ENCODE measurements at regions not wholly inside any gene's neighbourhood (a gene's known extent, or its start where the extent isn't known, plus 50 kb on each side); places are given as distances from the start of the nearest gene placed in this dataset.

DNA sequence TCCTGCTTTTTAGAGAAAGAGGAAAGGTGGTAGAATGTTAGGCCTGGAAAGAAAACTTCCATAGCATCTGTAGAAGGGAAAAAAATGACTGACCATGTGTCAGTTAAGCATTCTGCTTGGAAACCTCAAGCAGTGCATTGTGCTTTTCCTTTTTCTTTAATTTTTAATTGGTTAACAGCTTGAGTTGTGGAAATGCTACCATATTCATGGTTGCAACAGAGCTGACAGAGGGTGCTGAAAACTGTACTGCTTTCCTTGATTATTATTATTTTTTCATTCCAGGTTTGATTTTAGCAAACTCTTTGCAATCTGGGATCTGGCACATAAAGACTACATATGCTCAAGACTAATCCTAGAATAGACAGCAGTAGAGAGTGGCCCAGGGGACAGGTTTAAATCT, 404.5 kb downstream of the EPHA4 start:
- Histone ChIP-seq H3K27ac (ENCODE audit: low read depth, low read length, severe bottlenecking) (no peak overlapping the region), H3K4me1 (ENCODE audit: control insufficient read depth, insufficient read depth, low read length, poor library complexity, severe bottlenecking) (no peaks in the 10 kb centered on the region), H3K36me3 (ENCODE audit: control insufficient read depth, insufficient read depth, low read length) (no peaks in the 10 kb centered on the region), H3K4me3 (ENCODE audit: extremely low read depth, insufficient read depth, low read length, poor library complexity, severe bottlenecking) (no peak overlapping the region), H3K9me3 (ENCODE audit: control insufficient read depth, low read length) (no peaks in the 10 kb centered on the region)

DNA sequence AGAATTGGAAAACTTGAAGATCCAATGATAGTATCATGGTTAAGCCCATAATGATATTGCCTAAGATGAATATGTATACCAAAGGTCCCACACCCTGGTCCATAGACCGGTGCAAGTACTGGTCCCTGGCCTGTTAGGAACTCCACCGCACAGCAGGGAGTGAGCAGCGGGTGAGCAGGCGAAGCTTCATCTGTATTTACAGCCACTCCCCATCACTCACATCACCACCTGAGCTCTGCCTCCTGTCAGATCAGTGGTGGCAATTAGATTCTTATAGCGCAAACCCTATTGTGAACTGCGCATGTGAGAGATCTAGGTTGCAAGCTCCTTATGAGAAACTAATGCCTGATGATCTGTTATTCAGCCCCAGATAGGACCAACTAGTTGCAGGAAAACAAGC, 402.4 kb downstream of the EPHA4 start:
- H3K9me3 ChIP-seq (ENCODE audit: control insufficient read depth, low read length) = no peaks in the 10 kb centered on the region
- no peak overlapping the region for H3K27ac ChIP-seq (ENCODE audit: low read depth, low read length, severe bottlenecking)
- WGBS, 2 experiments (ENCODE audit: insufficient coverage in 2 of 2) = 84 to 90% methylated on average over 2 to 4 of the region's 6 CpGs

DNA sequence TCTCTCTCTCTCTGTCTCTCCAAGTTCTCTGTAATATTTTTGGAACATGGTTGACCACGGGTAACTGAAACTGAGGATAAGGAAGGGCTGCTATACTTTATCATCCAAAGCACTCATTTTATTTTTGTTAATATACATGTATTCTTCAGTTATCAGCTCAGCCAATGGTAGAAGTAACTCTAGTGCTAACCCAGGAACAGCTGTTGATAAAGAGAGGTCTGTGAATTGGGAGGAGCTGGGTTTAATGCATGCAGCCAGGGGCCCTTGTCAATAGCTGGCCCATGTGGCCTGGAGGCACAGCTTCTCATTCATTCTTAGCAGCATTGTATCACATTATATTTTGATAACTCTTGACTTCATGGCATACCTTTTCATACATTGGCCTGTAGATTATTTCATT, 401.6 kb downstream of the EPHA4 start:
- Histone ChIP-seq H3K36me3 (ENCODE audit: control insufficient read depth, insufficient read depth, low read length) (no peaks in the 10 kb centered on the region), H3K4me3 (ENCODE audit: extremely low read depth, insufficient read depth, low read length, poor library complexity, severe bottlenecking) (no peak overlapping the region), H3K27ac (ENCODE audit: low read depth, low read length, severe bottlenecking) (no peak overlapping the region), H3K4me1 (ENCODE audit: control insufficient read depth, insufficient read depth, low read length, poor library complexity, severe bottlenecking) (no peaks in the 10 kb centered on the region), H3K9me3 (ENCODE audit: control insufficient read depth, low read length) (no peaks in the 10 kb centered on the region)
- WGBS, 2 experiments (ENCODE audit: insufficient coverage in 2 of 2) = no CpG with 5 or more reads among the region's 1 CpG

More for the DNA sequence above, 402.4 kb downstream of the EPHA4 start:
- Histone ChIP-seq H3K36me3 (ENCODE audit: control insufficient read depth, insufficient read depth, low read length) (no peaks in the 10 kb centered on the region), H3K4me1 (ENCODE audit: control insufficient read depth, insufficient read depth, low read length, poor library complexity, severe bottlenecking) (no peaks in the 10 kb centered on the region), H3K4me3 (ENCODE audit: extremely low read depth, insufficient read depth, low read length, poor library complexity, severe bottlenecking) (no peak overlapping the region)

DNA sequence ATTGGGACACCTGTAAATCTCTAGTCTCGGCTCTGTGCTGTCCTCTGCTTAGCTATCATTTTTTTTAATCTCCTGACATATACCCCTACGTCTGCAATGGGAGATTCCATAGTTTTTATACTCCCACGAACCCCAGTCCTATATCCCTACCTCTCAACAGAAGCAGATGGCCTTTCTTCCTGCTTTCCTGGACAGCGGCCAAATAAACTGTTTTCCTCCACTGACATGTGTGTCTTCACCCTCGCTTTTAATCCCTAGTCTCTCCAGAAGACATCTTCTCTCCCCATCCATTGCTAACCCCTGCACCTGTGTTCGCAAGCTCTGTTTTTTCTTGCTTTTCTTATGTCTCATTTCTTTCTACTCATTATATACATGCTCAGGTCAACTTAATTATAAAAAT, 395.4 kb downstream of the EPHA4 start:
- H3K4me3 ChIP-seq (ENCODE audit: extremely low read depth, insufficient read depth, low read length, poor library complexity, severe bottlenecking) = no peak overlapping the region
- 84 to 90% methylated on average over 5 to 6 of the region's 6 CpGs for WGBS, 2 experiments (ENCODE audit: insufficient coverage in 2 of 2)
- H3K4me1 ChIP-seq (ENCODE audit: control insufficient read depth, insufficient read depth, low read length, poor library complexity, severe bottlenecking) = no peaks in the 10 kb centered on the region
- H3K27ac ChIP-seq (ENCODE audit: low read depth, low read length, severe bottlenecking) = no peak overlapping the region
- H3K36me3 ChIP-seq (ENCODE audit: control insufficient read depth, insufficient read depth, low read length) = no peaks in the 10 kb centered on the region
- no peaks in the 10 kb centered on the region for H3K9me3 ChIP-seq (ENCODE audit: control insufficient read depth, low read length)

DNA sequence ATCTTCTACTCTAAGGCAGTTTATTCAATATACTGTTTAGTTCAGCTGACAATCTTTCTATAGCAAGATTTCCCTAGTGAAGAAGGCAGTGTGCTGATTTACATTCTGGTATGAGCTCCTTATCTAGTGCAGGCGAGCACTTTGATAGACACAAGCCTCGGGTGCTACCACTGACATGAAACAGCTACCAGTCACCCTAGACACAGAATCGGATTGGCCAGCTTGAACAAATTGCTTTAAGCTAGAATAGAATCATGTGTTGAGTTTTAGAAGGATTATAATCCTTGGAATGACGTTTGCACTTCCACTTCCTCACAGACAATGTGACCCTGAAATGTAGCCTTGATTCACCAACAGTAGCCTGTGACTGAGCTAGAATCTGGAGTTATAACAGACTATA, 394.0 kb downstream of the EPHA4 start:
- no peaks in the 10 kb centered on the region for H3K36me3 ChIP-seq (ENCODE audit: control insufficient read depth, insufficient read depth, low read length)
- 38% methylated on average over 2 of the region's 4 CpGs; no CpG with 5 or more reads in 1 of the 2 experiments for WGBS, 2 experiments (ENCODE audit: insufficient coverage in 2 of 2)
- no peaks in the 10 kb centered on the region for H3K4me1 ChIP-seq (ENCODE audit: control insufficient read depth, insufficient read depth, low read length, poor library complexity, severe bottlenecking)
- H3K4me3 ChIP-seq (ENCODE audit: extremely low read depth, insufficient read depth, low read length, poor library complexity, severe bottlenecking) = no peak overlapping the region
- no peaks in the 10 kb centered on the region for H3K9me3 ChIP-seq (ENCODE audit: control insufficient read depth, low read length)
- H3K27ac ChIP-seq (ENCODE audit: low read depth, low read length, severe bottlenecking) = no peak overlapping the region

DNA sequence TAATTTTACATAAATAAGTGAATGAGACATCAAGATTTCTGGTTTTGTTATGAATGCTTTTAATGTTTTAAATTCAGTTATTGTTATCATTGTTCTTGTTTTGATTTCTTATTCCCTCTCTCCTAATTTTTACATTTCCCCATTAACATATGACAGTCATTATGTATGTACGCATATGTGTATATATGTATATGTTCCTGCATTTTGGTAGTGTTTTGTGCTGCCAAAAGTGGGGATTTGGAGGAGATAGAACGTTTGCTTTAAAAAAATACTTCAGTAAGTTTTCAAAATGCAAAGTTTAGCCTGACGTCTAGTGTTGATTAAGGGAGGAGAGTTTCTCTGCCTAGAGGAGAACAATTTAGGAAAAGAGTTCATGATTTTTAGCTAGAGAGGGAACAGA, 385.2 kb downstream of the EPHA4 start:
- no peak overlapping the region for H3K4me3 ChIP-seq (ENCODE audit: extremely low read depth, insufficient read depth, low read length, poor library complexity, severe bottlenecking)
- no peaks in the 10 kb centered on the region for H3K4me1 ChIP-seq (ENCODE audit: control insufficient read depth, insufficient read depth, low read length, poor library complexity, severe bottlenecking)
- H3K27ac ChIP-seq (ENCODE audit: low read depth, low read length, severe bottlenecking) = no peak overlapping the region
- no peaks in the 10 kb centered on the region for H3K9me3 ChIP-seq (ENCODE audit: control insufficient read depth, low read length)
- WGBS, 2 experiments (ENCODE audit: insufficient coverage in 2 of 2) = 51 to 69% methylated on average over 2 of the region's 3 CpGs
- no peaks in the 10 kb centered on the region for H3K36me3 ChIP-seq (ENCODE audit: control insufficient read depth, insufficient read depth, low read length)

DNA sequence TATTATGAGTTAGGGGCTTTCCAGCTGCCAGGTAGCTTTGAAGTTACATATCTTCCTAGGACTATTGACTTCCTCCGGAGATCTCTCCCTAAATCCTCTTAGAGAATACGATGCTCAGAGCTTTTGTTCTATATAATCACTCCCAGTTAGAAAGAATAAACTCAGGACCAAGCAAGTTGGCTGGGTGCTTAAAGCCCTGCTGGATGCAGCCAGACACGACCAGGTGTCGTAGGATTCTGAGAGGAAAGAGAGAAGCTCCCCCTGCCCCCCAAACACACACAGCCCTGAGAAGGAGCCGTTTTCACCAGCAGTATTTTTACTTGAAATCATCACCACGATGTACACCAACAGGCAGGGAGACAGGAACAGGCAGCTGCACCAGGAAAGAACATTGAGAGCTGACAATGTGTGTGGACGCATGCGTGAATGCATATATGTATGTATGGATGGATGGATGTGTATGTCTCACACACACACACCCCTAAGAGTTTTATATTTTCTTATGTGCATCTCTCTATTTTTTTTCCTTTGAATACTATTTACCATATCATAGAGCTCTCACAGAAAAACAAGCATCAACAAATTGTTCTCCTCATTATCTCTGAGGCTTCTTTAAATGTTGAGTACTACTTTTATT, 382.6 kb downstream of the EPHA4 start:
- 18 to 57% methylated on average over 2 to 3 of the region's 8 CpGs for WGBS, 2 experiments (ENCODE audit: insufficient coverage in 2 of 2)
- no peaks in the 10 kb centered on the region for H3K9me3 ChIP-seq (ENCODE audit: control insufficient read depth, low read length)
- H3K4me3 ChIP-seq (ENCODE audit: extremely low read depth, insufficient read depth, low read length, poor library complexity, severe bottlenecking) = no peak overlapping the region
- H3K36me3 ChIP-seq (ENCODE audit: control insufficient read depth, insufficient read depth, low read length) = no peaks in the 10 kb centered on the region
- no peaks in the 10 kb centered on the region for H3K4me1 ChIP-seq (ENCODE audit: control insufficient read depth, insufficient read depth, low read length, poor library complexity, severe bottlenecking)
- H3K27ac ChIP-seq (ENCODE audit: low read depth, low read length, severe bottlenecking) = no peak overlapping the region

DNA sequence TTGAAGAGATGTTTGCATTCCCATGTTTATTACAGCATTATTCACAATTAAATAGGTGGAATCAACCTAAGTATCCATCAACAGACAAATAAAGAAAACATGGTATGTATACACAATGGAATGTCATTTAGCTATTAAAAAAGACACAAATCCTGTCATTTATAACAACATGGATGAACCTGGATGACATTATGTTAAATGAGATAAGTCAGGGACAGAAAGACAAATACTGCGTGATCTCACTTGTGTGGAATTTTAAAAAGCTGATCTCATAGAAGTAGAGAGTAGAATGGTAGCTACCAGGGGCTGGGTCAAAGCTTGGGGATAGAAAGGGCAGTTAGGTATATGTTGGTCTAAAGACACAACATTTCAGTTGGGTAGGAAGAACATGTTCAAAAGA, 376.3 kb downstream of the EPHA4 start:
- Histone ChIP-seq H3K4me3 (ENCODE audit: extremely low read depth, insufficient read depth, low read length, poor library complexity, severe bottlenecking) (no peak overlapping the region), H3K27ac (ENCODE audit: low read depth, low read length, severe bottlenecking) (no peak overlapping the region), H3K4me1 (ENCODE audit: control insufficient read depth, insufficient read depth, low read length, poor library complexity, severe bottlenecking) (no peaks in the 10 kb centered on the region), H3K9me3 (ENCODE audit: control insufficient read depth, low read length) (no peaks in the 10 kb centered on the region), H3K36me3 (ENCODE audit: control insufficient read depth, insufficient read depth, low read length) (no peaks in the 10 kb centered on the region)
- WGBS, 2 experiments (ENCODE audit: insufficient coverage in 2 of 2) = 92 to 100% methylated on average over 1 of the region's 1 CpG

DNA sequence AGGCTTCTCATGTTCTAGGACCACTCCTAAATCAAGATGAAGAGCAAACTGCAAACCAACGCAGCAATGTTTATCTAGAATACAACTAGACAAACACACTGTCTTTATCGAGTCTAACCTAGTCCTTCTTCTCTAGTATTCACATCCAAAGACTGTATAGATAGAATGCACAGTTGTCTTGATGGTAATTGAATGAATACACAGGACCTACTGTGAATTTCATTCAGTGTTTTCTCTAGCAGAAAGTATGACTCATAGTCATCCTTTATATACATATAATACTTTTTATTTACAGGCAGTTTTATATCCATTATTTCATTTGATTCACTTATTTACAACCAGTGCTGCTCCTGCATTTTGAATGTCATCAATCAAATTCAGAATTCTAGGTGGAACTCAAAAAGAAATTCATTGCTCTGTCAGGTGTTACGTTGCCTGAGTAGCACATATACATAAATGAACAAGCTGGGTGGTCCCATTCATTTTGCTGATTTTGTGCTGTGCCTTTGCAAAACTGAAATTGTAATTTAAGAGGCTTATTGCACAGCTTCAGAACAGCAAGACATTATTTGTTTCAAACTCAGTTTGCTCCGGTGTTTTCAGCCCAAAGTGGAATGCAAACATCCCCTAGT, 374.8 kb downstream of the EPHA4 start:
- 80 to 86% methylated on average over 1 to 2 of the region's 4 CpGs for WGBS, 2 experiments (ENCODE audit: insufficient coverage in 2 of 2)
- H3K27ac ChIP-seq (ENCODE audit: low read depth, low read length, severe bottlenecking) = no peak overlapping the region
- H3K4me1 ChIP-seq (ENCODE audit: control insufficient read depth, insufficient read depth, low read length, poor library complexity, severe bottlenecking) = no peaks in the 10 kb centered on the region
- H3K4me3 ChIP-seq (ENCODE audit: extremely low read depth, insufficient read depth, low read length, poor library complexity, severe bottlenecking) = no peak overlapping the region
- H3K36me3 ChIP-seq (ENCODE audit: control insufficient read depth, insufficient read depth, low read length) = no peaks in the 10 kb centered on the region
- no peaks in the 10 kb centered on the region for H3K9me3 ChIP-seq (ENCODE audit: control insufficient read depth, low read length)

DNA sequence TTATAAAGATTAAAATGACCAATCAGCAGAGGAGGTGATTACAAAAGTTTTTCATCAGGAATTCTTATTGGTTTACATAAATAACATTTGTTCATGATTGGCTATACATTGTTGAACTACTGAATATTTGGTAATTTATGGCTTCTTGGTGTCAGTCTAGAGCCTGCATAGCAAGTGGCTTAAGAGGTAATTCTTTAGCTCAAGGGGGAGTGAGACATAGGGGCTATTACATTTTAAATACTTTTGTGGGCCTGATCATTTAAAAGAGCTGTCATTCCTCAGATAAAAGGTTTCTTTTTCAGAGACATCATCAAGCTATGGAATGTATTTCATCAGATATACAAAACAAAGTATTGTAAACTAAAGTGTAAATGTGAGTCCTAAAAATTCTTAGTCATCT, 373.8 kb downstream of the EPHA4 start:
- no peaks in the 10 kb centered on the region for H3K4me1 ChIP-seq (ENCODE audit: control insufficient read depth, insufficient read depth, low read length, poor library complexity, severe bottlenecking)
- H3K36me3 ChIP-seq (ENCODE audit: control insufficient read depth, insufficient read depth, low read length) = no peaks in the 10 kb centered on the region
- H3K4me3 ChIP-seq (ENCODE audit: extremely low read depth, insufficient read depth, low read length, poor library complexity, severe bottlenecking) = no peak overlapping the region
- no peak overlapping the region for H3K27ac ChIP-seq (ENCODE audit: low read depth, low read length, severe bottlenecking)
- no peaks in the 10 kb centered on the region for H3K9me3 ChIP-seq (ENCODE audit: control insufficient read depth, low read length)

DNA sequence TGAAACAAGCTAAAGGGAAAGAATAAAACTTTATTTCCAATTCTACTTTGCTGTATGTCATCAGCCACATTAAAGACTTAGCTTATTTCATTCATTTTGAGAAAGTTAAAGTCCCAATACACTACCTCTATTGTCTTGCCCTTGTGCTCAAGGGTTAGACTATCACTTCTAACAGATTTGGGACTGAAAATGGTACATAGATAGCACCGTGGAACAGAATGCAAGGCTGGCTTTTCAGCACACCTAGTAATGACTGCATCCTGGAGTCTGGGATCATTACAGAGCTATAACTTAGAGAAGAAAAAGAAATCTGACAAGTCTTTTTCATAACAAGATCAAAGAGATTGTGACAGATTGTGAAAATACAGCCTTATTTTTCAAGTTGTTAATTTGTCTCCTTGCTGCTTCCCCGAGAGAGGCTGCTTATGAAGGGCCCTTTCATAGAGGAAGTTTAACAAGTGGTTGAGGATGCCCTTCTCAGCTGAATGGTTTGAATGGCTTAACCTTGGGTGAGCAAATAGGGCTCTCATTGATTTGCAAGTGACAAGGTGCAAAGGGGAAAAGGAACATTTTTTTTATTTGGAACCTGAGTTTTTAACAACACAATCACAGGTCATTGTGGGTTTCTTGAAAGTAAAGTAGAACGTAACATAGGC, 371.8 kb downstream of the EPHA4 start:
- H3K4me3 ChIP-seq (ENCODE audit: extremely low read depth, insufficient read depth, low read length, poor library complexity, severe bottlenecking) = no peak overlapping the region
- H3K4me1 ChIP-seq (ENCODE audit: control insufficient read depth, insufficient read depth, low read length, poor library complexity, severe bottlenecking) = no peaks in the 10 kb centered on the region
- no peaks in the 10 kb centered on the region for H3K9me3 ChIP-seq (ENCODE audit: control insufficient read depth, low read length)
- H3K27ac ChIP-seq (ENCODE audit: low read depth, low read length, severe bottlenecking) = no peak overlapping the region
- no peaks in the 10 kb centered on the region for H3K36me3 ChIP-seq (ENCODE audit: control insufficient read depth, insufficient read depth, low read length)
- WGBS, 2 experiments (ENCODE audit: insufficient coverage in 2 of 2) = 38 to 79% methylated on average over 1 to 2 of the region's 3 CpGs

Measured in mesodermal cell (in vitro differentiated cells).